ENCODE measurements at regions not wholly inside any gene's neighbourhood (a gene's known extent, or its start where the extent isn't known, plus 50 kb on each side); places are given as distances from the start of the nearest gene placed in this dataset.

GRCh38 chr2:15081356-15081755, 448.8 kb downstream of the LRATD1 start:
- H3K4me1 Mint-ChIP-seq (ENCODE audit: low read depth, unreplicated experiment) = no peaks in the 10 kb centered on the region
- Histone ChIP-seq H3K9ac (ENCODE audit: low read length) (no peak overlapping the region), H3K36me3 (ENCODE audit: insufficient read depth, low read length) (no peaks in the 10 kb centered on the region), H3K4me1 (ENCODE audit: insufficient read depth, low read length) (no peaks in the 10 kb centered on the region), H4K20me1 (ENCODE audit: insufficient read depth, low read length) (no peaks in the 10 kb centered on the region), H3K9me3 (ENCODE audit: insufficient read depth, low read depth, low read length) (no peaks in the 10 kb centered on the region), H3K4me2 (ENCODE audit: low read length) (no peak overlapping the region), H3K27ac (ENCODE audit: low read depth, low read length) (no peak overlapping the region), H3K4me3 (ENCODE audit: insufficient read depth, low read depth, low read length) (no peak overlapping the region), H3K27me3 (ENCODE audit: insufficient read depth, low read length) (no peaks in the 10 kb centered on the region), H2AFZ (ENCODE audit: low read depth, low read length) (no peak overlapping the region), H3K79me2 (ENCODE audit: insufficient read depth, low read length) (no peaks in the 10 kb centered on the region)
- no peaks in the 10 kb centered on the region for H3K36me3 Mint-ChIP-seq (ENCODE audit: low read depth, unreplicated experiment)
- FAIRE-seq (no peak), DNase-seq (ENCODE audit: low read depth) (no peak)
- peaks cover 7% of the 10 kb centered on the region for H3K9me3 Mint-ChIP-seq (ENCODE audit: unreplicated experiment)
- no peak overlapping the region for H3K27ac Mint-ChIP-seq (ENCODE audit: unreplicated experiment)
- H3K4me3 Mint-ChIP-seq (ENCODE audit: unreplicated experiment) = no peak overlapping the region
- TF ChIP-seq CTCF (IDR thresholded peaks at IDR 0.05; ENCODE audit: insufficient read depth, low read depth, low read length) (no peak), EZH2 (IDR thresholded peaks at IDR 0.05; ENCODE audit: insufficient read depth, low read length) (no peak)
- no peaks in the 10 kb centered on the region for H3K27me3 Mint-ChIP-seq (ENCODE audit: low read depth, unreplicated experiment)

- Histone ChIP-seq H3K4me3 (ENCODE audit: insufficient read depth, low read depth, low read length) (no peak overlapping the region), H3K4me2 (ENCODE audit: low read length) (no peak overlapping the region), H2AFZ (ENCODE audit: low read depth, low read length) (no peak overlapping the region), H3K36me3 (ENCODE audit: insufficient read depth, low read length) (no peaks in the 10 kb centered on the region), H3K9me3 (ENCODE audit: insufficient read depth, low read depth, low read length) (no peaks in the 10 kb centered on the region), H3K27me3 (ENCODE audit: insufficient read depth, low read length) (no peaks in the 10 kb centered on the region), H3K79me2 (ENCODE audit: insufficient read depth, low read length) (no peaks in the 10 kb centered on the region), H3K9ac (ENCODE audit: low read length) (no peak overlapping the region), H3K27ac (ENCODE audit: low read depth, low read length) (no peak overlapping the region), H3K4me1 (ENCODE audit: insufficient read depth, low read length) (no peaks in the 10 kb centered on the region), H4K20me1 (ENCODE audit: insufficient read depth, low read length) (no peaks in the 10 kb centered on the region)
- Mint-ChIP-seq H3K36me3 (ENCODE audit: low read depth, unreplicated experiment) (no peaks in the 10 kb centered on the region), H3K27ac (ENCODE audit: unreplicated experiment) (no peak overlapping the region), H3K27me3 (ENCODE audit: low read depth, unreplicated experiment) (no peaks in the 10 kb centered on the region), H3K4me3 (ENCODE audit: unreplicated experiment) (no peak overlapping the region), H3K9me3 (ENCODE audit: unreplicated experiment) (peaks cover 2% of the 10 kb centered on the region), H3K4me1 (ENCODE audit: low read depth, unreplicated experiment) (no peaks in the 10 kb centered on the region)
- TF ChIP-seq CTCF (IDR thresholded peaks at IDR 0.05; ENCODE audit: insufficient read depth, low read depth, low read length) (no peak), EZH2 (IDR thresholded peaks at IDR 0.05; ENCODE audit: insufficient read depth, low read length) (no peak)
- DNase-seq (ENCODE audit: low read depth) = no peak
- no peak for FAIRE-seq
Observed at GRCh38 chr2:15082105-15083058, 449.9 kb downstream of the LRATD1 start.
